ENCODE measurements at regions not wholly inside any gene's neighbourhood (a gene's known extent, or its start where the extent isn't known, plus 50 kb on each side); places are given as distances from the start of the nearest gene placed in this dataset.

GRCh38 chr6:43969158-43969981 lies 157.9 kb downstream of the MRPL14 start (continued):
- peak; percentile 68 for TF ChIP-seq NEUROD1 (IDR thresholded peaks at IDR 0.05; ENCODE audit: borderline replicate concordance, low read depth, low read length, partially characterized antibody)
- TF ChIP-seq CHD7 (IDR thresholded peaks at IDR 0.05; ENCODE audit: low read depth, low read length), result no peak
- no peak for TF ChIP-seq ZNF280A (IDR thresholded peaks at IDR 0.05; ENCODE audit: low read depth, partially characterized antibody)
- no peak for TF ChIP-seq IFI16 (CRISPR knock-in tag; IDR thresholded peaks at IDR 0.05)
- TF ChIP-seq TFAP4 (CRISPR knock-in tag; IDR thresholded peaks at IDR 0.05; ENCODE audit: borderline replicate concordance), result peak; percentile 43; the same call in 1 of the 2 replicates
- no peak for TF ChIP-seq RBBP5 (IDR thresholded peaks at IDR 0.05; ENCODE audit: borderline replicate concordance, insufficient read depth, low read length, poor library complexity, severe bottlenecking)
- TF ChIP-seq RBM14 (IDR thresholded peaks at IDR 0.05; ENCODE audit: borderline replicate concordance, insufficient read depth, low read depth, low read length), result no peak
- TF ChIP-seq IRF9 (tag; IDR thresholded peaks at IDR 0.05), result no peak
- TF ChIP-seq ZNF717 (CRISPR knock-in tag; IDR thresholded peaks at IDR 0.05), result 0 out of 2 replicates have a peak, but pooled peaks have one; percentile 43
- TF ChIP-seq ETS2 (tag; IDR thresholded peaks at IDR 0.05; ENCODE audit: borderline replicate concordance, poor library complexity, severe bottlenecking), result no peak

All from K562 (cell line).